ENCODE measurements at regions not wholly inside any gene's neighbourhood (a gene's known extent, or its start where the extent isn't known, plus 50 kb on each side); places are given as distances from the start of the nearest gene placed in this dataset.

DNA sequence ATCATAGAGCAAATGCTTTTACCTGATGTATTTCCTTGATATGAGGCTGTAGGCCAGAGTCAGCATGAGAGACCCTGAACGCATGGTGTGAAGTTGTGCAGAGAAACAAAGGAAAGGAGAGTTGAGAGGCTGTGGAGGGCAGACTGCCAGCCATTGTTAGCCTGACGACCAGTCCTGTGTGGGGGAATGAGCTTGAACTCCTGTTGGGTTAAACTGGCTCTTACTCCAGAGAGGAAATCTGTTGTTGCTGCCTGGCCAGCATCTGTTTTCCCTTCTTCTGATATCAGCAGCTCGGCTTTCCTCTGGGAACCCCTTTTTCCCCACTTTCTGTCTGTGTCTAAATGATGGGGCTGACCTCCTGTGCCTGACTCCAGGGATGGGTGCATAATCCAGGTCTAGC, 158.2 kb upstream of the ZFP64 start:
- no peak overlapping the region for H3K9ac ChIP-seq (ENCODE audit: low read length)
- no peak overlapping the region for H3K27ac ChIP-seq (ENCODE audit: low read length)
- no peaks in the 10 kb centered on the region for H3K36me3 ChIP-seq (replicated peaks; ENCODE audit: low read depth, low read length)
- no peaks in the 10 kb centered on the region for H3K9me3 ChIP-seq (ENCODE audit: insufficient read depth, low read length)
- no peak overlapping the region for H3K4me3 ChIP-seq (ENCODE audit: low read length)
- H4K20me1 ChIP-seq (ENCODE audit: insufficient read depth, low read length): no peaks in the 10 kb centered on the region
- no peak for TF ChIP-seq EZH2phosphoT487 (IDR thresholded peaks at IDR 0.05; ENCODE audit: low read depth)
- TF ChIP-seq, protein P1, sequence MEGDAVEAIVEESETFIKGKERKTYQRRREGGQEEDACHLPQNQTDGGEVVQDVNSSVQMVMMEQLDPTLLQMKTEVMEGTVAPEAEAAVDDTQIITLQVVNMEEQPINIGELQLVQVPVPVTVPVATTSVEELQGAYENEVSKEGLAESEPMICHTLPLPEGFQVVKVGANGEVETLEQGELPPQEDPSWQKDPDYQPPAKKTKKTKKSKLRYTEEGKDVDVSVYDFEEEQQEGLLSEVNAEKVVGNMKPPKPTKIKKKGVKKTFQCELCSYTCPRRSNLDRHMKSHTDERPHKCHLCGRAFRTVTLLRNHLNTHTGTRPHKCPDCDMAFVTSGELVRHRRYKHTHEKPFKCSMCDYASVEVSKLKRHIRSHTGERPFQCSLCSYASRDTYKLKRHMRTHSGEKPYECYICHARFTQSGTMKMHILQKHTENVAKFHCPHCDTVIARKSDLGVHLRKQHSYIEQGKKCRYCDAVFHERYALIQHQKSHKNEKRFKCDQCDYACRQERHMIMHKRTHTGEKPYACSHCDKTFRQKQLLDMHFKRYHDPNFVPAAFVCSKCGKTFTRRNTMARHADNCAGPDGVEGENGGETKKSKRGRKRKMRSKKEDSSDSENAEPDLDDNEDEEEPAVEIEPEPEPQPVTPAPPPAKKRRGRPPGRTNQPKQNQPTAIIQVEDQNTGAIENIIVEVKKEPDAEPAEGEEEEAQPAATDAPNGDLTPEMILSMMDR (IDR thresholded peaks at IDR 0.05; ENCODE audit: low read depth, low read length): no peak
- H3K4me2 ChIP-seq (ENCODE audit: low read length): no peak overlapping the region
- no peak overlapping the region for H2AFZ ChIP-seq (ENCODE audit: low read depth, low read length)
- 0 out of 2 replicates have a peak, but pooled peaks cover 3% of the 10 kb centered on the region for H3K4me1 ChIP-seq (ENCODE audit: low read length)
- peaks cover 33% of the 10 kb centered on the region for H3K27me3 ChIP-seq (ENCODE audit: low read depth, low read length)
- H3K79me2 ChIP-seq (ENCODE audit: low read length): no peaks in the 10 kb centered on the region

DNA sequence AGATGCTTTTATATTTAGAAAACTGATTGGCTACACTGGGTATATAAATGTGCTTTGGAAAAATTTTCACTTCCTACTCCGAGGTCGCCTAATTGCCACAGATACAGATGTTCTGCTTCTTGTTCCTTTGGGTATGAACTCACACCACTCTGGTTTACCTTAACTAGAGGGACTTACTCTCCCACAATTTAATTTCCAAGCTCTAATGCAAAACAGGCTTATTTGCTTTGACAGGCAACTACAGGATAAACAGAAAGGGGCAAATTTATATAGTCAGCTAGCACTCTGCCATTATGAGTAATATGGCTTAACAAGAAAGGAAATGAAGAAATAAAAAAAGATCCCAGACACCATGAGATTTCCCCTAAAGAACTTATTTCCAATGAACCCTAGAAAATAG, 156.9 kb upstream of the ZFP64 start:
- TF ChIP-seq, protein P1 (IDR thresholded peaks at IDR 0.05; ENCODE audit: low read depth, low read length): no peak
- TF ChIP-seq EZH2phosphoT487 (IDR thresholded peaks at IDR 0.05; ENCODE audit: low read depth): no peak

DNA sequence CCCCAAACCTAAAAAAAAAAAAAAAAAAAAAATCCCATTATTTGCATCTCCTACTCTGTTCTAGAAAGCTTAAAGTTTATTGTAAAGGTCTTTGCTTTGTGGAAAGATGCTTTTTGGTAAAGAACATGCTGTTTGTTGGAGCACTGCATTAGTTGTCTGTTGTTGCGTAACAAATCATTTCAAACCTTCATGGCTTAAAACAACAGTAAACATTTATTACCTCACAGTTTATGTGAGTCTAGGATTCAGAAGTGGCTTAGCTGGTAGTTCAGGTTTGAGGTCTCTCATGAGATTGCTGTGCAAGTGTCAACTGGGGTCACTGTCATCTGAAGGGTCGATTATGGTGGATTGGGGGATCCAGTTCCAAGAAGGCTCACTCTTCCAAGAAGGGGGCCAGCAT, 155.2 kb upstream of the ZFP64 start:
- H3K27ac ChIP-seq (ENCODE audit: low read length): no peak overlapping the region
- H3K9ac ChIP-seq (ENCODE audit: low read length): no peak overlapping the region
- TF ChIP-seq, protein P1 (IDR thresholded peaks at IDR 0.05; ENCODE audit: low read depth, low read length): no peak
- no peak for TF ChIP-seq EZH2phosphoT487 (IDR thresholded peaks at IDR 0.05; ENCODE audit: low read depth)
- no peaks in the 10 kb centered on the region for H4K20me1 ChIP-seq (ENCODE audit: insufficient read depth, low read length)
- no peaks in the 10 kb centered on the region for H3K36me3 ChIP-seq (replicated peaks; ENCODE audit: low read depth, low read length)
- H3K9me3 ChIP-seq (ENCODE audit: insufficient read depth, low read length): no peaks in the 10 kb centered on the region
- H3K4me3 ChIP-seq (ENCODE audit: low read length): no peak overlapping the region
- H2AFZ ChIP-seq (ENCODE audit: low read depth, low read length): no peak overlapping the region
- no peaks in the 10 kb centered on the region for H3K79me2 ChIP-seq (ENCODE audit: low read length)
- 0 out of 2 replicates have a peak, but pooled peaks cover 3% of the 10 kb centered on the region for H3K4me1 ChIP-seq (ENCODE audit: low read length)
- H3K4me2 ChIP-seq (ENCODE audit: low read length): no peak overlapping the region
- peaks cover 43% of the 10 kb centered on the region for H3K27me3 ChIP-seq (ENCODE audit: low read depth, low read length)

More for the DNA sequence above, 156.9 kb upstream of the ZFP64 start:
- Histone ChIP-seq H3K79me2 (ENCODE audit: low read length) (no peaks in the 10 kb centered on the region), H3K36me3 (replicated peaks; ENCODE audit: low read depth, low read length) (no peaks in the 10 kb centered on the region), H3K4me1 (ENCODE audit: low read length) (0 out of 2 replicates have a peak, but pooled peaks cover 3% of the 10 kb centered on the region), H2AFZ (ENCODE audit: low read depth, low read length) (no peak overlapping the region), H3K4me2 (ENCODE audit: low read length) (no peak overlapping the region), H3K27ac (ENCODE audit: low read length) (no peak overlapping the region), H4K20me1 (ENCODE audit: insufficient read depth, low read length) (no peaks in the 10 kb centered on the region), H3K9me3 (ENCODE audit: insufficient read depth, low read length) (no peaks in the 10 kb centered on the region), H3K27me3 (ENCODE audit: low read depth, low read length) (peaks cover 44% of the 10 kb centered on the region), H3K9ac (ENCODE audit: low read length) (no peak overlapping the region), H3K4me3 (ENCODE audit: low read length) (no peak overlapping the region)

DNA sequence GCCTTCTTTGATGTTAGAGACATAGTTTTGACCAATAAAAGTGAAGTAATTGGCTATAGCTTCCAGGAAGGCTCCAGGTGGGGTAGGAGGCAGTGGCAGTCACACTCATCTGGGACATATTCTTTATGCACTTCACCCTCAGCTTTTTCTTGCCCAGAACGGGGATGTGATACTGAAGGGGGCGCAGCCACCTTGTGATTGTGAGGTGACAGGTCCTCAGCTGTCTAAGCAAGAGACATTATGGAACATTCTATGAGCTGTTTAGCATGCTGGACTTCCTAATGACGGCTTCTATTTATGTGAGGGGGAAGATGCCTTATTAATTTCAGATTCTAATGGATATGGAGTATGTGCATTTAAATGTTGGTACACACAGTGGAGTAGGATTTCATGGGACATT, 151.3 kb upstream of the ZFP64 start:
- H3K27ac ChIP-seq (ENCODE audit: low read length): no peak overlapping the region
- H2AFZ ChIP-seq (ENCODE audit: low read depth, low read length): no peak overlapping the region
- no peak for TF ChIP-seq EZH2phosphoT487 (IDR thresholded peaks at IDR 0.05; ENCODE audit: low read depth)
- TF ChIP-seq, protein P1 (IDR thresholded peaks at IDR 0.05; ENCODE audit: low read depth, low read length): peak; percentile 25; the same call in 1 of the 2 replicates
- H3K9me3 ChIP-seq (ENCODE audit: insufficient read depth, low read length): no peaks in the 10 kb centered on the region
- H4K20me1 ChIP-seq (ENCODE audit: insufficient read depth, low read length): no peaks in the 10 kb centered on the region
- H3K9ac ChIP-seq (ENCODE audit: low read length): no peak overlapping the region
- H3K4me3 ChIP-seq (ENCODE audit: low read length): no peak overlapping the region
- no peaks in the 10 kb centered on the region for H3K36me3 ChIP-seq (replicated peaks; ENCODE audit: low read depth, low read length)
- H3K79me2 ChIP-seq (ENCODE audit: low read length): no peaks in the 10 kb centered on the region
- no peaks in the 10 kb centered on the region for H3K4me1 ChIP-seq (ENCODE audit: low read length)
- peaks cover 40% of the 10 kb centered on the region for H3K27me3 ChIP-seq (ENCODE audit: low read depth, low read length)
- H3K4me2 ChIP-seq (ENCODE audit: low read length): no peak overlapping the region
